Caco-2 (cell line): ENCODE measurements at regions not wholly inside any gene's neighbourhood (a gene's known extent, or its start where the extent isn't known, plus 50 kb on each side); places are given as distances from the start of the nearest gene placed in this dataset.

Experiments used
- BruUV-seq: library from RNA; stranded (reverse); fragments of 400-500 nt; replicated peaks from 2 replicates; lab custom pipeline; 2021; lab: Mats Ljungman, UMichigan
- CTCF ChIA-PET: fragments of 300-600 bp; sonication (Branson Sonifier 250); formaldehyde crosslinking; loops from one replicate; lab custom pipeline; 2022; ENCODE audit warnings: antibody characterized with exemption; lab: Charles Lee
- POLR2A ChIA-PET: fragments of 300-600 bp; sonication (Branson Sonifier 250); formaldehyde crosslinking; loops from one replicate; lab custom pipeline; 2022; ENCODE audit warnings: antibody characterized with exemption; lab: Charles Lee
- DNase-seq, 2 experiments: peaks; one replicate each; pipeline versions ENCODE4 v3.0.0 to v3.0.0-alpha.2; 2020 to 2022
- H3K27me3 ChIP-seq: replicated peaks from 2 replicates; pipeline ENCODE4 v1.6.0; 2011; ENCODE audit warnings: low read length; ENCODE audit not compliant: control insufficient read depth, insufficient read depth
- H3K36me3 ChIP-seq: 2 replicates; pipeline ENCODE4 v1.5.1; 2011; ENCODE audit warnings: low read length; ENCODE audit not compliant: control insufficient read depth, insufficient read depth
- H3K4me1 ChIP-seq: fragments of 250-450 bp; sonication (Bioruptor Pico); 2 replicates; pipeline ENCODE4 v1.5.1; 2020; ENCODE audit warnings: mild to moderate bottlenecking
- H3K4me3 ChIP-seq: 2 replicates; pipeline ENCODE4 v1.5.1; 2011; ENCODE audit warnings: low read depth, mild to moderate bottlenecking, control low read depth, low read length
- H3K9me3 ChIP-seq: fragments of 250-450 bp; sonication (Bioruptor Pico); 2 replicates; pipeline ENCODE4 v1.5.1; 2020; ENCODE audit warnings: mild to moderate bottlenecking, moderate library complexity
- H3K27ac Mint-ChIP-seq: one replicate; pipeline ENCODE4 v1.8.0; 2022; ENCODE audit warnings: mixed read lengths; ENCODE audit not compliant: unreplicated experiment
- H3K27me3 Mint-ChIP-seq: one replicate; pipeline ENCODE4 v1.8.0; 2022; ENCODE audit warnings: mixed read lengths; ENCODE audit not compliant: insufficient read depth, unreplicated experiment
- H3K36me3 Mint-ChIP-seq: one replicate; pipeline ENCODE4 v1.8.0; 2022; ENCODE audit warnings: mild to moderate bottlenecking, mixed read lengths; ENCODE audit not compliant: insufficient read depth, unreplicated experiment
- H3K4me1 Mint-ChIP-seq: one replicate; pipeline ENCODE4 v1.8.0; 2022; ENCODE audit warnings: low read depth, mixed read lengths; ENCODE audit not compliant: unreplicated experiment
- H3K4me3 Mint-ChIP-seq: one replicate; pipeline ENCODE4 v1.8.0; 2022; ENCODE audit warnings: mild to moderate bottlenecking, moderate library complexity, mixed read lengths; ENCODE audit not compliant: unreplicated experiment
- H3K9me3 Mint-ChIP-seq: one replicate; pipeline ENCODE4 v1.8.0; 2022; ENCODE audit warnings: mixed read lengths; ENCODE audit not compliant: unreplicated experiment
- intact Hi-C: fragments of 100-400 bp; cut with micrococcal nuclease; formaldehyde crosslinking; loops from one replicate; pipeline ENCODE4 v1.10.0; 2022; ENCODE audit not compliant: unreplicated experiment
- TF ChIP-seq, protein P1 (sequence below), 2 experiments: fragments of 200-600 bp in 1 of 2; IDR thresholded peaks; 1 replicate in 1 of 2; 2 replicates in 1 of 2; pipeline versions ENCODE4 v1.5.1 to v1.8.0; 2011 to 2022; ENCODE audit warnings: antibody characterized with exemption in 1 of 2, control low read depth in 1 of 2, inconsistent platforms in 1 of 2, low read depth in 1 of 2, low read length in 1 of 2, mild to moderate bottlenecking in 1 of 2, moderate library complexity in 1 of 2; ENCODE audit not compliant: insufficient read depth in 1 of 2, severe bottlenecking in 1 of 2, unreplicated experiment in 1 of 2

DNA sequence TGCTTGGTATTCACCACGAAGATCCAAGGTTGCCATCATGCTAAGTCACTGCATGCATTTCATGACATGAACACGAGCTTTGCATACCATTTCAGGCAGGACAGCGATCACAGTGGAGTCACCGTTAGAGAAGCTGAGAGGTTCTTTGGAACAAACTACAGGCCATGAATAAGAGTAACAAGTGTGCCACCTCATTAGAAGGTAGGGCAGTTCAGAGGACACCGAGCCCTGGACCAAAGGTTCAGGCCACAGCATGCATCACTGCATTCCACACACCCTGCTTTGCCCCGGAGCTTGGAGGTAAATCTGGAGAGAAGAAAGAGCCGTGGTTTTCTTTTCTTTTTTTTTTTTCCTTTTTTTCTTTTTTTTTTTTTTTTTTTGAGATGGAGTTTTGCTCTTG, 66.9 kb upstream of the CDH4 start:
- H3K4me1 ChIP-seq = peaks cover 16% of the 10 kb centered on the region
- H3K4me1 Mint-ChIP-seq = peaks cover 19% of the 10 kb centered on the region
- no peaks in the 10 kb centered on the region for H3K9me3 ChIP-seq
- ChIA-PET CTCF (no interaction called here), POLR2A (no interaction called here)
- BruUV-seq = no TSS peak
- H3K36me3 Mint-ChIP-seq = no peaks in the 10 kb centered on the region
- no peak overlapping the region for H3K4me3 ChIP-seq
- no peaks in the 10 kb centered on the region for H3K27me3 Mint-ChIP-seq
- H3K27ac Mint-ChIP-seq = no peak overlapping the region
- intact Hi-C loops = no loop called here
- DNase-seq = no peak
- no peaks in the 10 kb centered on the region for H3K9me3 Mint-ChIP-seq
- H3K4me3 Mint-ChIP-seq = no peak overlapping the region
- no peaks in the 10 kb centered on the region for H3K36me3 ChIP-seq
- H3K27me3 ChIP-seq = no peaks in the 10 kb centered on the region
- TF ChIP-seq, protein P1, sequence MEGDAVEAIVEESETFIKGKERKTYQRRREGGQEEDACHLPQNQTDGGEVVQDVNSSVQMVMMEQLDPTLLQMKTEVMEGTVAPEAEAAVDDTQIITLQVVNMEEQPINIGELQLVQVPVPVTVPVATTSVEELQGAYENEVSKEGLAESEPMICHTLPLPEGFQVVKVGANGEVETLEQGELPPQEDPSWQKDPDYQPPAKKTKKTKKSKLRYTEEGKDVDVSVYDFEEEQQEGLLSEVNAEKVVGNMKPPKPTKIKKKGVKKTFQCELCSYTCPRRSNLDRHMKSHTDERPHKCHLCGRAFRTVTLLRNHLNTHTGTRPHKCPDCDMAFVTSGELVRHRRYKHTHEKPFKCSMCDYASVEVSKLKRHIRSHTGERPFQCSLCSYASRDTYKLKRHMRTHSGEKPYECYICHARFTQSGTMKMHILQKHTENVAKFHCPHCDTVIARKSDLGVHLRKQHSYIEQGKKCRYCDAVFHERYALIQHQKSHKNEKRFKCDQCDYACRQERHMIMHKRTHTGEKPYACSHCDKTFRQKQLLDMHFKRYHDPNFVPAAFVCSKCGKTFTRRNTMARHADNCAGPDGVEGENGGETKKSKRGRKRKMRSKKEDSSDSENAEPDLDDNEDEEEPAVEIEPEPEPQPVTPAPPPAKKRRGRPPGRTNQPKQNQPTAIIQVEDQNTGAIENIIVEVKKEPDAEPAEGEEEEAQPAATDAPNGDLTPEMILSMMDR (IDR thresholded peaks at IDR 0.05; ENCODE audit: insufficient read depth in 1 of 2, low read depth in 1 of 2, low read length in 1 of 2, severe bottlenecking in 1 of 2, unreplicated experiment in 1 of 2) = no peak

DNA sequence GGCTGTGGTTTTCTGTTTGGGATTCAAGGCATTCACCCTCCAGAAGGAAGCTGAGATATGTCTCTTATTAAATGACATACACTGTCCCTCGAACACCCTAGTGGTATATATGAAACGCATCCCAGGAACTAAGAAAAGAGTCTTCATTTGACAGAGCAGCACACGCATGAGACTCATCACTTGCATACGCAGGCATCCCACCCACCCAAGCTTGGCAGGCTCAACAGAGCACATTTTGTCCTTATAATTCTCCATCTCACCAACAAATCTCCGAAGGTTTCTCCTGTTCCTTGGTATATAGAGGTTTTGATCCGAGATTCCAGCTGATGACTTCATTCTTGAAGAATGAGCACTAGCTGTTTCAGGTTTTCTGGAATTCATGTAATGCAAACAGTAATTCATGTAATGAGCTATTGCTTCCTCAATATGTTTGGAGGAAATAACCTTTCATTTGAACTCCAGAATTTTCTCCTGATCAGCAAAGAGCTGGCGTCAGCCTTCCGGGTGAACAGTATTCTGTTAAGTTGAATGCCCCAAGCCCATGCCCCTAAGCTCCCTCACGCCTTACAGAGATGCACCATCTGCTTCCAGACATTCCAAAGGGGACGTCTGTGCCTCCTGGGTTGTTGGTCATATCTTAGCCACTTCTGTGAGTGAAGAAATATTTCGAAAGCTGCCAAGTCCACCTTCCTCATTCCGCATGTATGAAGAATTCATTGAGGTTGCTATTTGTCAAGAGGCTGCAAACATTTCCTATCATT, 66.0 kb upstream of the CDH4 start:
- Mint-ChIP-seq H3K4me1 (peaks cover 19% of the 10 kb centered on the region), H3K27ac (no peak overlapping the region), H3K36me3 (no peaks in the 10 kb centered on the region), H3K27me3 (no peaks in the 10 kb centered on the region), H3K4me3 (peak overlapping the region; percentile 15), H3K9me3 (no peaks in the 10 kb centered on the region)
- Histone ChIP-seq H3K4me1 (peaks cover 16% of the 10 kb centered on the region), H3K36me3 (no peaks in the 10 kb centered on the region), H3K27me3 (no peaks in the 10 kb centered on the region), H3K9me3 (no peaks in the 10 kb centered on the region), H3K4me3 (no peak overlapping the region)
- CTCF ChIA-PET = no interaction called here
- intact Hi-C loops = no loop called here
- DNase-seq = peak in 1 of 2 experiments; percentile 24
- TF ChIP-seq, protein P1 (IDR thresholded peaks at IDR 0.05; ENCODE audit: insufficient read depth in 1 of 2, low read depth in 1 of 2, low read length in 1 of 2, severe bottlenecking in 1 of 2, unreplicated experiment in 1 of 2) = no peak
- POLR2A ChIA-PET = no interaction called here
- no TSS peak for BruUV-seq

DNA sequence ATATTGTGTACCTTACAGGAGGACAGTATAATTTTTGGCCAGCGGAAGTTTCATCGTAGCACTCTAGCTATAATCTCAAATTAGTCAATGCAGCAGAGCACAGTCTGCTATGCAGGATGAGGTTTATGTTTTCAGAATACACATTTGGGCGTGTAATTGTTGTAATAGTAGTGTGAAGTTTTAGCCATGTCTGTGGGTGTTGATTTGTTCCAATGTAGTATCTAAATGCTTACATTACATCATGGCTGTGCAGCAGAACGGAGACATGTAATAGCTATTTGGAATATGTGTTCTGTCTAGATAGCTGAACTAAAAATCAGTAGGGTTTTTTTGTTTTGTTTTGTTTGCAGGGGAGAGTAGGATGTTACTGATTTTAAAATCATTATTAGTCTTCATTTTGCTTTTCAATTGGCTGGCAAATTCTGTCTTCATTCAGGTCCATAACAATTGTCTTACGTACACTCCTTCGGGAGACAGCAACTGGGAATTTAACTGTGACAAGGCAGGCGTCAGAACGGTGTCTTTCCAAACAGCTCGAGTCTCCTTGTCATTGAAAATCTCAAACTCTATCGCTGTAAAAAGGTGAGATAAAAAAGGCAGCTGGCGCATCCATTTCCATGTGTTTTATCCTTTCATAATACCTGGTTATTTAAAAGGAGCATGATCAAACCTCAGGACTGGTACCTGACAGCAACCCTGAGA, 65.1 kb upstream of the CDH4 start:
- peak overlapping the region; percentile 15 for H3K4me3 Mint-ChIP-seq
- H3K9me3 Mint-ChIP-seq = no peaks in the 10 kb centered on the region
- peaks cover 16% of the 10 kb centered on the region for H3K4me1 ChIP-seq
- intact Hi-C loops = no loop called here
- no peaks in the 10 kb centered on the region for H3K27me3 Mint-ChIP-seq
- no TSS peak for BruUV-seq
- H3K27me3 ChIP-seq = no peaks in the 10 kb centered on the region
- no peak for DNase-seq
- no peaks in the 10 kb centered on the region for H3K36me3 Mint-ChIP-seq
- ChIA-PET CTCF (no interaction called here), POLR2A (no interaction called here)
- TF ChIP-seq, protein P1 (IDR thresholded peaks at IDR 0.05; ENCODE audit: insufficient read depth in 1 of 2, low read depth in 1 of 2, low read length in 1 of 2, severe bottlenecking in 1 of 2, unreplicated experiment in 1 of 2) = no peak
- no peak overlapping the region for H3K4me3 ChIP-seq
- peaks cover 3% of the 10 kb centered on the region; the same call in 1 of the 2 replicates for H3K9me3 ChIP-seq
- peaks cover 19% of the 10 kb centered on the region for H3K4me1 Mint-ChIP-seq
- no peak overlapping the region for H3K27ac Mint-ChIP-seq
- H3K36me3 ChIP-seq = no peaks in the 10 kb centered on the region
